ENCODE measurements at regions not wholly inside any gene's neighbourhood (a gene's known extent, or its start where the extent isn't known, plus 50 kb on each side); places are given as distances from the start of the nearest gene placed in this dataset.

GRCh38 chr9:88897081-88897480, 94.2 kb upstream of the S1PR3 start:
- TF ChIP-seq, protein P1, sequence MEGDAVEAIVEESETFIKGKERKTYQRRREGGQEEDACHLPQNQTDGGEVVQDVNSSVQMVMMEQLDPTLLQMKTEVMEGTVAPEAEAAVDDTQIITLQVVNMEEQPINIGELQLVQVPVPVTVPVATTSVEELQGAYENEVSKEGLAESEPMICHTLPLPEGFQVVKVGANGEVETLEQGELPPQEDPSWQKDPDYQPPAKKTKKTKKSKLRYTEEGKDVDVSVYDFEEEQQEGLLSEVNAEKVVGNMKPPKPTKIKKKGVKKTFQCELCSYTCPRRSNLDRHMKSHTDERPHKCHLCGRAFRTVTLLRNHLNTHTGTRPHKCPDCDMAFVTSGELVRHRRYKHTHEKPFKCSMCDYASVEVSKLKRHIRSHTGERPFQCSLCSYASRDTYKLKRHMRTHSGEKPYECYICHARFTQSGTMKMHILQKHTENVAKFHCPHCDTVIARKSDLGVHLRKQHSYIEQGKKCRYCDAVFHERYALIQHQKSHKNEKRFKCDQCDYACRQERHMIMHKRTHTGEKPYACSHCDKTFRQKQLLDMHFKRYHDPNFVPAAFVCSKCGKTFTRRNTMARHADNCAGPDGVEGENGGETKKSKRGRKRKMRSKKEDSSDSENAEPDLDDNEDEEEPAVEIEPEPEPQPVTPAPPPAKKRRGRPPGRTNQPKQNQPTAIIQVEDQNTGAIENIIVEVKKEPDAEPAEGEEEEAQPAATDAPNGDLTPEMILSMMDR (IDR thresholded peaks at IDR 0.05) = no peak
- no peak for TF ChIP-seq POLR2AphosphoS5 (IDR thresholded peaks at IDR 0.05)

All from gastroesophageal sphincter (tissue), 3 donors.